KBM-7 (cell line): ENCODE measurements at regions not wholly inside any gene's neighbourhood (a gene's known extent, or its start where the extent isn't known, plus 50 kb on each side); places are given as distances from the start of the nearest gene placed in this dataset.

Experiments used
- DNase-seq: peaks from one replicate; pipeline ENCODE4 v3.0.0-alpha.2; 2015
- in situ Hi-C: fragments of 300-500 bp; cut with MboI; formaldehyde crosslinking; loops from 2 replicates; pipeline ENCODE4 v1.14.3; 2020; ENCODE audit warnings: low sequenced_read_pairs, low pct_unique_long_range_greater_than_20kb, mixed read lengths

DNA sequence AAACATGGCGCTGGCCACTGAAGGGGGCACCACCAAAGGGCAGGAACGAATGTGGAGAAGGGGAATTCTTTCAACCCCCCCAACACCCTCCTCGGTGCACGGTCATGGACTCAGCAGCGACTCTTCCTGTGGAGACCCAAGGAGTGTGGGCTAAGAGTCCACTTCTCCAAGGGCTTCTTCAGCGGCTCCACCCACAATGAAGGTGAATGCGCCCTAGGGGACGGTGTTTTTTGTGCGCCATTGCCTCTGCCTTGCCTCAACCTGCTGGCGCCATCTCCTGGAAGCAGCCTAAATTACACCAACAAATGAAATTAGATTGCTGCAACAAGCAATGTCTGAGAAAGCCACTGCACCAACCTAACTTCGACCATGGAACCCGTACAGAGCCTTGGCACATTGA, 169.2 kb upstream of the MAGEB18 start:
- DNase-seq: peak; percentile 51
- in situ Hi-C loops: no loop called here

DNA sequence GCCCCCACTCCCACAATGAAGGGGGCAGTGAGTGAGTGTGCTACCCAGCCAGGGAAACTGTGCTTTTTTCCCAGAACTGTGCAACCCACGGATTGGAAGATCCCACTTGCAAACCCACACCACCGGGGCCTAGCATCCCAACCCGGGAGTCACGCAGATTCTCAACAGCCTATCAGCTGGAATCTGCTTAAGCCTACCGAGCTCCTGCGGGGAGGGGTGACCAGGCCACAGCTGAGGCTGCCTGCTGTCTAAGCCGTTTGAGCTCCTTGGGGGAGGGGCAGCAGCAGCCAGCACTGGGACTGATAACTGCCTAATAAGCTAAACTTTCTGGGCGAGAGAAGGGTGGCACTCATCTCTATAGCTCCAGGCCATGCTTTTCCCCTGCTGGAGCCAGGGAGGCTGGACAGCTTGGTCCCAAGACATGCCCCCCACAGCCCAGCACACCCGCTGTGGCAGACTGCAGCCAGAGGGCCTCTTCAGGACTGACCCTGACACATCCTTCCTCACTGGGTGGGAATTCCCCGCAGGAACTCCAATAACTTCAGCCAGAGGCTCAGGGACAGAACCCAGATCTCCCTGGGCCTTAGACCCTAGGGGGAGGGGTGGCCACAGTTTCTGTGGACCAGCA, 161.3 kb upstream of the MAGEB18 start:
- in situ Hi-C loops: no loop called here
- DNase-seq: no peak

DNA sequence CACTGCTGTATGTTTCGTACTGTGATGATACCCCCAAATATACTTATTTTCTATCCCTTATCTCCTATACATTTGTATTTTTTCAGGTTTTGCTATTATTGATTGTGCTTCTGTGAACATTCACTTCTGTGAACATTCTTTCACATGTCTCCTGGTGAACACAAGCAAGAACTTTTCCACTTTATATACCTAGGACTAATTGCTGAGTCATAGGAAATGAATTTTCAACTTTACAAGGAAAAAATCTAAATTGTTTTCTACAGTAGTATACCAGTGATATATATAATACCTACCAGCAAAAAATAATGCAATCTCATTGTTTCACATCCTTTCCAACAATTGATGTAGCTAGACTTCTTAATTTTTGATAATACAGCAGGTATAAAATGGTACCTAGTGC, 139.5 kb upstream of the MAGEB18 start:
- no peak for DNase-seq
- in situ Hi-C loops: no loop called here

DNA sequence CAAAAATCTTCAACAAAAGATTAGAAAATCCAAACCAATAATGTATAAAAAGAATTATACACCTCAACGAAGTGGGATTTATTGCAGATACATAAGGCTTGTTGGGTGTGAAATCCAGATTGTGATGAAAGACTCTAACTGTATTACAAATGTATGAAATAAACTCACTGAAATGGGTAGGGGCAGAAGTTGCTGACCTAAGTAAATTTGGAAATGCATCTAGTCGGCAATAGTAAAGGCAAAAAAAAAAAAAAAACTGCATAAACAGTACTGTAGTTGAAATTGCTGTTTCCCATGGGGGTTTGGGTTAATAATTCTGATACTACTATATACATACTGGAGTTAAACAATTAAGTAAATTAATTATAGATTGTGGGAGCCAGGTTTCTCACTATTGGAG, 130.7 kb upstream of the MAGEB18 start:
- in situ Hi-C loops: no loop called here

DNA sequence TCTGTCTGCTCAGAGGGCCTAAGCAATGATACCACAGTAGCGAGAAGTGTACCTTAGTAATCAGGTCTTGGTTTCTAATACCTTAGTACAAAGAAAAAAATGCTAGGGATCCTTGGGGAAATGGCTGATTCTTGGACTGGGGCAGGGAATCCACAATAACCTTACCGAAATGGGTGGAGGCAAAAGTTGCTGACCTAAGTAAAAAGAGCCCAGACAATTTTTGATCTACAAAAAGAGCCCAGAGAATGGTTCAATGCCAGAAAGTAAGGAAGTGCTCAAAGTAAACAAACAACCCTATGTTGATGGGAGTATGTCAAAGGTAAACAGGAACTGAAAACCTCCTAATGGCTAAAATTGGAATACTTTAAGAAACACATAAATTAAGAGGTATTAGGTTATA, 130.1 kb upstream of the MAGEB18 start:
- in situ Hi-C loops: no loop called here
- DNase-seq: no peak

More for the DNA sequence above, 130.7 kb upstream of the MAGEB18 start:
- no peak for DNase-seq

DNA sequence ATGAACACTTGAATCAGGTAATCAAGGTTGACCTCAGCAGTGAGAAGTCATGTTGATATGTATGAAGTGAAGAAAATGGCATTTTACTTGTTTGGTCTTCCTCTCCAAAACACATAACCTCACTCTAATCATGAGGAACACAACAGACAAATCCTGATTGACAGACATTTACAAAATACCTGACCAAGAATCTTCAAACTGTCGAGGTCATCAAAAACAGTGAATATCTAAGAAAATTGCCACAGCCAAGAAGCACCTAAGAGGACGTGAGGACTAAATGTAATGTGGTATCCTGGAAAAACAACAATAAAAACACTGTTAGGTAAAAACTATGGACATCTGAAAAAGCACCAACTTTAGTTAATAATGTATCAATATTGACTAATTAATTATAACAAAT, 129.5 kb upstream of the MAGEB18 start:
- in situ Hi-C loops: no loop called here
- DNase-seq: no peak

DNA sequence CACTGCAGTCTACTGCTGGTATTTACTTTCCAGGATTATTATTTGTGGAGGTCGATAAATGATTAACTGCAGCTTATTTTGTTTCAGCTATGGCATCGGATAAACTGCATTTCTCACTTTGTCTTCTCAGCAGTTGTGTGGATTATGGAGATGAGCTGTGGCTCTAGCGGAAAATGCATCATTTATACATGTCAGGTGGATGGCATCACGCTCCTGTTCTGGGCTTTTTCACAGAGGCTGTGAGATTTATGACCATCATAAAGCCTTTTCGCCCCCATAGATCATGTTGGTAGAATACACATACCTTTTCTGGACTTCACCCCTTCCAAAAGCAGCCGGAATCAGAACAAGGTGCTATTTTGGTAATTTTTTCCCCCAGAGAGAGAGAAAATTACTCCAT, 118.8 kb upstream of the MAGEB18 start:
- in situ Hi-C loops: no loop called here
- DNase-seq: no peak

DNA sequence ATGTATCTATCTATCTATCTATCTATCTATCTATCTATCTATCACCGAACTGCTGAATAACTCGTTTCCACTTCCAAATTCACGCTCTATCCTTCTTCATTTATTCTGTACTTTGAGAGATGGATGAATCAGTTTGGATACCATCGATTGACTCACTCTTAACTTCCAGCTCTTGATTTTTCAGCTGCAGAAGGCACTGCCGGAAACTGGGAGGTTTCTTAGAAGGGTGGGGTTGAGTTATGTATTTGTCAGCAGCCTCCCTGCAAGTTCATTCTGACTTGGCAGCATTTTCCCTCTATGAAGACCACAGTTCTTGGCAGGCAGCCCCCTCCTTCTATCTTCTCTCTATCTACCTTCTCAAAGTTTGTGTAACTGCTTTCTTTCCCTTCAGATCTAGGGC, 112.0 kb upstream of the MAGEB18 start:
- in situ Hi-C loops: no loop called here
- no peak for DNase-seq

DNA sequence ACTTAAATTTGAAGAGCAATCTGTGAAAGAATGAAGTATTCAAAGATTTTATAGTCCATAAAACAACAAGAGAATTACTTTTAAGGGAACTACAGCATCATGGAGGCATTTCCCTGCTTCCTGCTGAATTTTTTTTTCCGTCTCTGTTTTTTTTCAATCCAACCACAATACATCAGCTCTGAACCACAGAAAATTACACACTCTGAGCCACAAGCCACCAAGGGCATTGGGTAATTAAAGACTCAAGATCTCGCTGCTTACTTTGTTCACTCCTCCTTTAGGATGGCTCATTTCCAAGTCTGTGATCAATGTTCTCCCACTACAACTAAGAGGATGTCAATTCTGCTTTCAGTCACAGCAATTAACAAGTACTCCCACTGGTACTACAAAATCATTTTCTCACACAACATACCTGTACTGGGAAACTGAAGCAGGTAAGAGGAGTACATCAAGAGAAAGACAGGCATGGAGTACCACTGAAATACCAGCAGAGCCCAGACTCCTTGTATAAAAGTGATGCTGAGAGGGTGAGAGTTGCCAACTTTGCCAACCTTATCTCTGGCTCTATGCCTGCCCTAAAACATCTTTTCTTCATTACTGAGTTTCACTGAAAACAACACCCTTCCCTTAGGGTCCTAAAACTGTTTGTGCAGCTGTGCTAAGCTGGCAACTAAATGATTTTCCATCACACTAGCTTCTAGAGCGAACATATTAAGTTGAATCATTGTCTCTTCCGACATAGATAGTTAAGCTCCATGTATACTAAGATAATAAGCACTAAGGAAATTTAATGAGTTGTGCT, 105.8 kb upstream of the MAGEB18 start:
- no peak for DNase-seq
- in situ Hi-C loops: no loop called here

DNA sequence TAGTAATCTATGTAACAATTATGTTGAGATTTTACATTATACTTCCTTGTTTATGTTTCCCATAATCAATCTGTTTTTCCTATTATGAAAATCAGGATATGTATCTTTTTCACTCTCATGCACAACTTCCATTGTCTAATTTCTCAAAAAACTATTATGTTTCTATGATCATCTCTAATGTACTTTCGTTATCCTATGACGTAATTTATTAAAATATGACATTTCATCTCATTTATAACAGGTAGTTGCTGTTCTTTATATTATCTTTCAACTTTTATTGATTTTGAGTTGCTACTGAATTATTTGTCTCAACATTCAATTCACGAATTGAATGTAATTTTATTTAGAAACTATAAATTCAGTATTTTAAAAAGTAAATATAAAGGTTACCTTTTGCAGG, 100.8 kb upstream of the MAGEB18 start:
- DNase-seq: no peak
- in situ Hi-C loops: no loop called here

DNA sequence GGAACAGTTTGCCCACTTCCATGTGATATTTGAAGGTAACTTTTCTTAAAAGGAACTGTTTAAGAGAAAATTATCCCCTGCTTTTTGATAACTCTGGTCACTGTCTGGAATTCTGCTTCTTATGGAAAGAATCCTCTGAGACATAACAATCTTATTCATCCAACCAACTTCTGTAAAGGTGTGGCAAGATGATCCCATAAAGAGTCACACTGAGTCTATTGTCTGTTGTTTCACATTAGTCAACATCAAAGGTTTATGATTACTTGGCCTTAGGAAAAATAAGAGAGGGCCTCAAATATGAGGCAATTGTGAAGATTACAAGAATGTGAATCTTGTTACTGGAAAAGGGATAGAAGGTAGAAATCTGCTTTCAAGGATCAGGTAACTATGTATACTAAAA, 88.0 kb upstream of the MAGEB18 start:
- in situ Hi-C loops: no loop called here
- DNase-seq: no peak

DNA sequence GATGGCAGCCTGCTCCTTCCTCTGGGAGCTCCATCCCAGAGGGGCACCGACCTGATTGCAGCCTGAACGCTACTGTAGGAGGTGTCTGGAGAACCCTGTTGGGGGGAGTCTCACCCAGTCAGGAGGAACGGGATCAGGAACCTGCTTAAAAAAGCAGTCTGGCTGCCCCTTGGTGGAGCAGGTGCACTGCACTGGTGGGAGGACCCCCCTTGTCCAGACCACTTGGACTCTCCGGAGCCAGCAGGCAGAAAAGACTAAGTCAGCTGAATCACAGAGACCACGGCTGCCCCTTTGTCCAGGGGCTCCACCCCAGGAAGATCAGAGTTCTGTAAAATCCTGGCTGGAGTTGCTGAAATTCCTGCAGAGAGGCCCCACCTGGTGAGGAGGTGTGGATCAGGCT, 67.3 kb upstream of the MAGEB18 start:
- in situ Hi-C loops: no loop called here
- no peak for DNase-seq

DNA sequence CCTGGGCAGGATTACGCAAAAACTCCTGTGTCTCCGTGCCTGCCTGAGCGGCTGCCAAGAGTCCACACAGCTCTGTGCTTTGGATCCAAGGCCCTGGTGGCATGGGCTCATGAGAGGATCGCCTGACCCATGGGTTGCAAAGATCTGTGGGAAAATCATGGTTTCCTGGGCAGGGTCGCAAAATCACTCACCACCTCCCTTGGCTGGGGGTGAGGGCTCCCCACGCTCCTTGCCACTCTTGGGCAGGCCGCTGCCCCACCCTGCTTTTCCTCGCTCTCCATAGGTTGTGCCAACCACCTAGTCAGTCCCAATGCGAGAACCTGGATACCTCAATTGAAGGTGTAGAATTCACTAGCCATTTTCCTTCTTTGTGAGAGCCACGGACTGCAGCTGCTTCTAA, 66.5 kb upstream of the MAGEB18 start:
- in situ Hi-C loops: no loop called here
- no peak for DNase-seq

DNA sequence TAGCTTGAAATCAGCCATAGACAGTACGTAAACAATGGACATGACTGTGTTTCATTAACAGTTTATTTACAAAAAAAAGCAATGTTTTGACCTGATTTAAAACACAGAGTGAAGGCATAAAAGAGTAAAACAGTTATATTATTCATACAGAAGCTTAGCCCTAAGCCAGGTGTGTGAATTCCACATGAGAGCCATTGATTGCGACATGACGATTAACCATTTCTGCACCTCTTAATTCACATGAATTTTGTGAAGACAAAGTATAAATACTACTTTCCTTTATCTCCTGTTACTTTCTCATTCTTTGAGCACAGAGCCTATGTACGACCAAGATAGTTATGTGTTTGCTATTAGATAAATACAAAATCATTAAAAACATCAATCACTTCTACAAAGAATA, 55.0 kb upstream of the MAGEB18 start:
- in situ Hi-C loops: no loop called here
- no peak for DNase-seq
